Transverse colon (tissue), 3 donors: ENCODE measurements at regions not wholly inside any gene's neighbourhood (a gene's known extent, or its start where the extent isn't known, plus 50 kb on each side); places are given as distances from the start of the nearest gene placed in this dataset.

ENCODE experiments used
- CTCF ChIP-seq, 5 experiments: fragments of 200-600 bp in 3 of 5; fragments of 450-650 bp in 2 of 5; sonication (generic) in 3 of 5; IDR thresholded peaks; 1 replicate in 2 of 5; 2 replicates in 3 of 5; pipeline ENCODE4 v1.5.1; 2016 to 2017; ENCODE audit warnings: antibody characterized with exemption in 5 of 5, inconsistent platforms in 3 of 5, mild to moderate bottlenecking in 2 of 5, moderate library complexity in 1 of 5
- POLR2A ChIP-seq: fragments of 450-650 bp; IDR thresholded peaks from one replicate; pipeline ENCODE4 v1.6.1; 2016; ENCODE audit warnings: antibody characterized with exemption, mild to moderate bottlenecking, moderate library complexity

- TF ChIP-seq POLR2A (no peak), CTCF (IDR thresholded peaks at IDR 0.05) (no peak)
Measured at GRCh38 chr4:8748236-8748575, 123.4 kb downstream of the HMX1 start.
